NK-92 (cell line): ENCODE measurements at regions not wholly inside any gene's neighbourhood (a gene's known extent, or its start where the extent isn't known, plus 50 kb on each side); places are given as distances from the start of the nearest gene placed in this dataset.
"Not testable (repeated sequence)": the region's sequence is repeated elsewhere in the genome, so short reads cannot be mapped to it uniquely, and the experiment has no call there.

Experiments
- DNase-seq: peaks from one replicate; lab custom pipeline; 2025; ENCODE audit not compliant: unreplicated experiment; lab: John Stamatoyannopoulos, UW

GRCh38 chr14:71454010-71454409, 478.2 kb upstream of the RGS6 start:
- no peak for DNase-seq

GRCh38 chr14:71454513-71455332, 477.5 kb upstream of the RGS6 start:
- no peak for DNase-seq

GRCh38 chr14:71460091-71460490, 472.1 kb upstream of the RGS6 start:
- DNase-seq: no peak

DNA sequence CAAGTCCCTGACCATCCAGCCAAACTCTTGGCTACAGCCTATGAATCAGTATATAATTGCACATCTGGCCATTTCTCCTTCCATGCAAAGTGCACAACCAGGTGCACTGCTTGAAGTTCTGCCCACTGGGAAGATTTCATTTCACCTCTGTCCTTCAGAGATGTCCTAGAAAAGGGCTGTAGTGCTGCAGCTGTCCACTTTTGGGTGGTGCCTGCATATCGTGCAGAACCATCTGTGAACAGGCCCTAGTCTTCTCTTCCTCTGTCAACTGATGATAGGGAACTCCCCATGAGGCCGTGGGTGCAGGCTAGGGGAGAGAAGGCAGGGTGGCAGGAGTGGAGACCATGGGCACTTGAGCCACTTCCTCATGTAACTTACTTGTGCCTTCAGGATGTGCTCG, 470.6 kb upstream of the RGS6 start:
- not testable (repeated sequence) for DNase-seq

- DNase-seq: no peak
These were observed 468.4 kb upstream of the RGS6 start for GRCh38 chr14:71463807-71464206.

DNA sequence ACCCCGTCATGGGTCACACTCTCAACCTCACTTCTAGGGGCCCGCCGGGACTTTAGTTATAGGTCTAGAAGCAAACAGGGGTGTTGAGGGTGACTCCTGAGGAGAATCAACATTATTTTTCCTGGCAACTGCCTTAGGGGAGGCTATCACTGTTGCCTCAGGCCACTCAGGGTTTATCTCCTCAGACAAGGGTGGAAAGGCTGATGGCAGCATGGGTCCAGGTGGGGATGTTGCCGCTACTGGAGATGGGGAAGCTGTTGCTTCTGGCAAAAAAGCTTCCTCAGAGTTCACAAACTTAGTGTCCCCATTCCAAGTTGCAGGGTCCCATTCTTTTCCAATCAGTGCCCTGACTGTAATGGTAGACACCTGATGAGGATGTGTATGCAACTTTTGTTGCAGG, 467.4 kb upstream of the RGS6 start:
- DNase-seq: no peak

DNA sequence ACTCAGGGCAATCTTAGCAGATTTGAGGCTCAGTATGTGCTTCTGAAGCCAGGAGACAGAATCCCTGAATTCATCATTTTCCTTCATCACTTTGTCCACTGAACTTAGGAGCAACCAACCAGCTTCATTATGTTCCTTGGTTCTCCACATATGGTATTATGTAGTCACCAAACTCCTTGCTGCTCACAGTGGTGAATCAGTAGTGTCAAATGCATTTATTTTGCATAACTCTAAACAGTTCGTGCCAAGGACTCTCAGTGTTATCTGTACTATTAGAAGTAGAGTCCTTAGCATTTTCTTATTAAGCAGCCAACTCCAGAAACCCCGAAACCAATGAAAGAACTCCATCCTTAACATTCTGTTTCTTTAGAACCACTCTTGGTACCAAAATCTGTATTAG, 466.9 kb upstream of the RGS6 start:
- DNase-seq: no peak

- no peak for DNase-seq
These were observed 466.0 kb upstream of the RGS6 start for GRCh38 chr14:71466251-71466650.

DNA sequence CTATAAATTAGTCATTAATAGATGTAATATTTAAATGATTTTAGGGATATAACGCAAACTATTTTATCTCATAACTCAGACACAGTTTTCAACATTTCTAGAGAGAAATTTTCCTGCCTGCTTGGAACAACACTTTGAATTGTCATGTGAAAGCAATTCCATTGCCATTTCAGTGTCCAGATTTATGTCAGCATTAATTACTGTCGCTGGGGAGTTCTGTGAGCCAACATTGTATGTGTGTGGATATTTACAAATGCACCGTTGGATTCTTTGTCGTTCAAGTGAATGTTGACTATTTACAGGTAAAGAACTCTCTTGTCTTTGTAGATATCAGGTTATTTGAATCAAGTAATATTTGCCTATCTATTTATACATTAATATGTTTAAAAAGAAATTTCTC, 465.3 kb upstream of the RGS6 start:
- no peak for DNase-seq

GRCh38 chr14:71467361-71467811, 464.8 kb upstream of the RGS6 start:
- no peak for DNase-seq

DNA sequence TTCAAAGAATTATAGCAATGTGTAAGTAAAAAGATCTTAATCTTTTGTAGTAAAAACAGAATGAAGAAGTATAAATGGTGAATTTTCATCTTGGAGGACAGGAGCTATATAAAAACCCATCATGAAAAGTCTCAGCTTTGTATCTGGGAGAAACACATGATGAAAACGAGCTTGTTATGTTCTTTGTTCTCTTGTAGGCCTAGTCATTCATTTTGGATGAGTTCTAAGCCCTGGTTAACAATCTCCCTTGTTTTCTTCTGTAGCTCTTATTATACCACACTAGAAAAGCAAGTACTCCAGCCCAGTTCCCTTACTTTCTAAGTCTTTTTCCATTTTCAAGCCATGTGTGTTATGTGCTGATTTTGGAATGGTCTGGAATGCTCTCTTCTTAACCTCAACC, 463.5 kb upstream of the RGS6 start:
- no peak for DNase-seq

- DNase-seq: no peak
These were observed 462.4 kb upstream of the RGS6 start for GRCh38 chr14:71469643-71470335.

GRCh38 chr14:71471634-71472355, 460.4 kb upstream of the RGS6 start:
- no peak for DNase-seq

DNA sequence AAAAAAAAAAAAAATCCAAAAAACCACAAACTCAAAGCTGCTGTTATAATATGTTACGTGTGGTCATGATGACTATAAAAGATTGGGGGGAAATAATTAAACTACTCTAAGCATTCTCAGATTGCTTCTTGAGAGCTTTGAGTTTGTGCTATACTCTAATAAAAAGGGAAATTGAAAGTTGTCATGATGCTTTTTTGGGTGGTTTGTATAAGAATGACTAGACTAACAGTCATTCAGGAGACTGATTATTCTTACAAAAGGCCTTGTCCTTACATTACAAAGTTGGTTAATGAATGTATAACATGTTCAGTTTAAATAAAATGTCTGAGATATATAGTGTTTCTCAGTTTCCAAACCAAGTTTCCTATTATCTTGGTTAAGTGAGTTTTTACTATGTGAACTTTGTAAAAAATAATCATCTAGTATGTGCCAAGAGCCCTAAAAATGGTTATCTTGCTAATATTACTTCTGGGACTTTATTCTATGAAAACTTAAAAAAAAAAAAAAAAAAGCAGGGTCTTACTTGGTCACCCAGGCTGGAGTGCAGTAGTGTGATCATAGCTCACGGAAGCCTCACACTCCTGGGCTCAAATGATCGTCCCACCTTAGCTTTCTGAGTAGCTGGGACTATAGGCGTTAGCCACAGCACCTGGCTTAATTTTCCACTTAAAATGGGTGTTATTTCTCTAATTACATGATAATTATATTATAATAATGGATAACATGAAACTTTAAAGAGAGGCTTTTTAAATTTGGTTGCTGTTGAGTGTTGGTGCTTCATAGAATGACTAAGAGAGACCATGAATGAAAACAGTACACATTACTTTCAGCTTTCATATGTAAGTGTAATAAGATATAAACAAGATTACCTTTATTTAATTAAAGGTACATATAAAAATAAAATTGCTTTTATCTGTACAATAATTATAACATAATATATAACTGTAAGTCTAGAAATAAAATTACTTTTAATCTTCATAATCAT, 459.6 kb upstream of the RGS6 start:
- DNase-seq: no peak

- DNase-seq: no peak
These were observed 458.4 kb upstream of the RGS6 start for GRCh38 chr14:71473843-71474242.

DNA sequence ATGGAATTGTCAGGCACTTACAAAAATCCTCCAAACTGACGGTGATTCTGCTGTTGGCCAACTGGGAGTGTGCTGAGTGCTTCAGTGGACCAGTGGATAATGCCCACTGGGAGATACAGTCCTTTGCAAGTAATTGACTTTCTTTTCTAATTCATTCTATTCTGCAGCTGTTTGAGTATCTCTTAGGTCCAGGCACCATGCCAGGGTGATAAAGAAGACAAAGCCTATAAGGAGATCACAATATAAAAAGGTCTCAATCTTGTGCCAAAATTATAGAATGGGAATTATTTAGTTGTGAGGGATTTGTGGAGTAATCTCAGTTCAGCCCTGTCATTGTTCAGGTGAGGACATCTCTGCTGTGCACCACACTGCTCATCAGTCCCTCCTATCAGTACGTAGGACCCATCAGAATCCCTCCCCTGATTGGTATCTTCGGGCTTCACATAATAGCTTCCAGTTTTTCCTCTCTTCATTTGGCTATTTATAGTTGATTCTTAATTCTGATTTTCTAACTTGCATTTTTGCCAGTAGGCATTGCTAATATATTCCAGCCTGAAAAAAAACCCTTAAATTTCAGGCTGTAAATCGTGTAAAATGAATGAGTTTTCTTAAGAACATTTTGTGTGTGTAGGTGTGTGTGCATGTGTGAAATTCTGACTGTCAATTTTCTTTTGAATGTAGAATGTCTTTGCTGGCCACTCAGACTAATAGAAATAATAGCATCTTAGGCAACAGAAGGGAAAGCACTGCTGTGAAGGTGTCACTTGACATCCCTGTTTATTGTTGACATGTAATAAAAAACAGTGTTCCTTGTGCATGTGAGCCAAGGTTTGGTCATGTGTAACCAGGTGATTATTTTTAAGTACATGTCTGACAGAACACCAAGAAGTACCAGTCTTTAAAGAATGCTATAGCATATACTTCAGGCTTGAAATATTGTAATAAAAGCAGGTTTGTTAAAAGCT, 457.6 kb upstream of the RGS6 start:
- DNase-seq: no peak

- no peak for DNase-seq
These were observed 456.3 kb upstream of the RGS6 start for GRCh38 chr14:71475916-71476315.

DNA sequence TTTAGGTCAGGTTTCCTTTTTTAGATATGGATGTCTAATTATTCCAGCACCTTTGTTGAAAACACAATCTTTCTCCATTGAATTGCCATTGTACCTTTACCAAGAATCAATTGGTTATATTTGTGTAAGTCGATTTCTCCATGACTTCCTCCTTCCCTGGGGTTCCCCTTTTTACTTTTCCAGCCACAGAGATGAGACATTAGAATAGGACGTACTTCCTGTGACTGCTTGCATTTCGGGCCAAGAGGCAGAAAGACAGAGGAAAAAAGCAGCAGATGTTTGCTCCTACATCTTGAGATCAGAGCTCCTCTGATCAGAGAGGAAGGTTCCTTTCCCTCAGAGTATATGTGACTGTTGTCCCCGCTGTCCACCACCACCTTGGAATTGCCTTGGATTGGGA, 453.7 kb upstream of the RGS6 start:
- DNase-seq: no peak

GRCh38 chr14:71481021-71481654, 451.1 kb upstream of the RGS6 start:
- no peak for DNase-seq
